RWPE2 (cell line): ENCODE measurements at regions not wholly inside any gene's neighbourhood (a gene's known extent, or its start where the extent isn't known, plus 50 kb on each side); places are given as distances from the start of the nearest gene placed in this dataset.

Experiments used
- ATAC-seq: fragments of 200-7000 bp; cut with Tn5 transposase; 3 replicates; pipeline ENCODE4 v1.9.1; 2021; ENCODE audit warnings: low read depth
- DNase-seq: peaks from one replicate; pipeline ENCODE4 v3.0.0-alpha.2; 2020; ENCODE audit warnings: low spot score
- H3K27ac ChIP-seq: fragments of 450-650 bp; 2 replicates; pipeline ENCODE4 v1.5.1; 2017; ENCODE audit warnings: mild to moderate bottlenecking; ENCODE audit not compliant: poor library complexity, severe bottlenecking
- H3K27me3 ChIP-seq: fragments of 250-450 bp; sonication (Bioruptor Pico); 2 replicates; pipeline ENCODE4 v1.5.1; 2021; ENCODE audit warnings: mild to moderate bottlenecking, moderate library complexity; ENCODE audit not compliant: insufficient read depth, poor library complexity, severe bottlenecking
- H3K36me3 ChIP-seq: fragments of 250-450 bp; sonication (Bioruptor Pico); 2 replicates; pipeline ENCODE4 v1.5.1; 2020; ENCODE audit warnings: low read depth, mild to moderate bottlenecking, moderate library complexity
- H3K4me1 ChIP-seq: fragments of 250-450 bp; sonication (Bioruptor Pico); 2 replicates; pipeline ENCODE4 v1.5.1; 2021; ENCODE audit warnings: mild to moderate bottlenecking, moderate library complexity; ENCODE audit not compliant: insufficient read depth, poor library complexity, severe bottlenecking
- H3K4me3 ChIP-seq: fragments of 250-450 bp; sonication (Bioruptor Pico); 2 replicates; pipeline ENCODE4 v1.5.1; 2021; ENCODE audit warnings: mild to moderate bottlenecking, moderate library complexity; ENCODE audit not compliant: severe bottlenecking
- H3K9me3 ChIP-seq: fragments of 250-450 bp; sonication (Bioruptor Pico); 2 replicates; pipeline ENCODE4 v1.5.1; 2021; ENCODE audit warnings: mild to moderate bottlenecking, moderate library complexity; ENCODE audit not compliant: severe bottlenecking
- CTCF ChIP-seq: fragments of 450-650 bp; IDR thresholded peaks from one replicate; pipeline ENCODE4 v1.5.1; 2017; ENCODE audit warnings: mild to moderate bottlenecking, moderate library complexity; ENCODE audit not compliant: poor library complexity, severe bottlenecking

- H3K27ac ChIP-seq = no peak overlapping the region
These were observed 1093.0 kb upstream of the GYPC start for GRCh38 chr2:125562924-125563323.

DNA sequence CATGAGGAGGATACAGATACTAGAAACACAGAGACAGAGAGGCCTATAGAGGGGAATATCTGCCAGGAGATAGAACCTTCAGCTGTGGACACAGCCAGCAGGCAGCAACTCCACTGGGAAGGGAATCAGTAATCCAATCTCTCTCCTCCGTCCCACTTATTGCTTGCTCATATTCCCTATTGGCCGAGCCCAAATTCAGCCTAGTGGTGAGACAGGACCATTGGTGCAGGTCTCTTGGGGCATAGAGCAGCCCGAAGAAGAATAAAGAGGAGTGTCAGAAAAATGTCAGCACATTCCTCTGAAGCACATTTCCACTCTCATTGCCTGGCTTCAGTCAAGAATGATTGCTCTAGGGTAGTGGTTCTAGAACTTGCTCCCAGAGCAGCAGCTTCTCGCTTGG is 1091.5 kb upstream of the GYPC start:
- TF ChIP-seq CTCF = no peak
- H3K4me3 ChIP-seq = no peak overlapping the region

More at GRCh38 chr2:125562924-125563323, 1093.0 kb upstream of the GYPC start:
- DNase-seq = no peak
- Histone ChIP-seq H3K4me1 (no peaks in the 10 kb centered on the region), H3K4me3 (no peak overlapping the region), H3K27me3 (no peaks in the 10 kb centered on the region), H3K36me3 (no peaks in the 10 kb centered on the region), H3K9me3 (no peaks in the 10 kb centered on the region)
- TF ChIP-seq CTCF = no peak
- no peak for ATAC-seq

DNA sequence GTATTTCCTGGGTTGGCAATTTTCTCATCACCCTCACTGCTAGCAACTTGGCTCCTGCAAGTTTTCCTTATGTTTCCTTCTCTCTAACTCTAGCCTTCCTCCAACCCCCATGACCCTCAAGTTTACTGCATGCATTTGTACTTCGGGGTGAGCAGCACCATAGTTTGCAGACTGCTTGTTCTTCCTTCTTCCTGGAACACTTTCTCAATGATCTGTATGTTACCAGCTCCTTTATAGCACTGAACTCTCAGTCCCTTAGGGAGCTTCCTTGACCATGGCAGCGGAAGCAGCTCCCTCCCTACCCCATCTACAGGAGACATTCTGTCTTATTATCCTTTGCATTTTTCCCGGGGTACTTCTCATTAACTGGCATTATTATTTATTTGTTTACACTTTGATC is 1089.5 kb upstream of the GYPC start:
- no peak overlapping the region for H3K27ac ChIP-seq
- no peaks in the 10 kb centered on the region for H3K9me3 ChIP-seq
- DNase-seq (no peak), ATAC-seq (no peak)
- no peak for TF ChIP-seq CTCF
- no peaks in the 10 kb centered on the region for H3K27me3 ChIP-seq
- H3K4me3 ChIP-seq = no peak overlapping the region
- no peaks in the 10 kb centered on the region for H3K4me1 ChIP-seq
- H3K36me3 ChIP-seq = no peaks in the 10 kb centered on the region

More for the DNA sequence above, 1091.5 kb upstream of the GYPC start:
- no peaks in the 10 kb centered on the region for H3K36me3 ChIP-seq
- no peak overlapping the region for H3K27ac ChIP-seq
- no peaks in the 10 kb centered on the region for H3K4me1 ChIP-seq
- no peak for DNase-seq
- no peaks in the 10 kb centered on the region for H3K9me3 ChIP-seq
- no peak for ATAC-seq
- no peaks in the 10 kb centered on the region for H3K27me3 ChIP-seq

GRCh38 chr2:125567100-125567499 is 1088.9 kb upstream of the GYPC start:
- H3K9me3 ChIP-seq = no peaks in the 10 kb centered on the region
- TF ChIP-seq CTCF = no peak
- H3K36me3 ChIP-seq = no peaks in the 10 kb centered on the region
- no peak overlapping the region for H3K4me3 ChIP-seq
- DNase-seq = no peak
- H3K4me1 ChIP-seq = no peaks in the 10 kb centered on the region
- H3K27ac ChIP-seq = no peak overlapping the region
- ATAC-seq = no peak
- H3K27me3 ChIP-seq = no peaks in the 10 kb centered on the region

GRCh38 chr2:125572660-125573059 is 1083.3 kb upstream of the GYPC start:
- Histone ChIP-seq H3K4me3 (no peak overlapping the region), H3K36me3 (no peaks in the 10 kb centered on the region), H3K27me3 (no peaks in the 10 kb centered on the region), H3K4me1 (no peaks in the 10 kb centered on the region), H3K9me3 (no peaks in the 10 kb centered on the region), H3K27ac (no peak overlapping the region)
- TF ChIP-seq CTCF = no peak
- no peak for DNase-seq
- no peak for ATAC-seq
